Epithelial cell of proximal tubule (primary cell): ENCODE measurements at regions not wholly inside any gene's neighbourhood (a gene's known extent, or its start where the extent isn't known, plus 50 kb on each side); places are given as distances from the start of the nearest gene placed in this dataset.

ENCODE experiments used
- DNase-seq: peaks from one replicate; pipeline ENCODE4 v3.0.0-alpha.2; 2011; ENCODE audit warnings: low read depth
- H3K4me3 ChIP-seq: 2 replicates; pipeline ENCODE4 v1.5.1; 2011; ENCODE audit warnings: low read depth, mild to moderate bottlenecking, low read length
- CTCF ChIP-seq: conservative IDR thresholded peaks from 2 replicates; pipeline ENCODE4 v1.5.1; 2012; ENCODE audit warnings: low read depth, mild to moderate bottlenecking, low read length

- TF ChIP-seq CTCF, result no peak
- DNase-seq, result no peak
- no peak overlapping the region for H3K4me3 ChIP-seq
Measured at GRCh38 chr13:84873951-84874350, 925.3 kb downstream of the SLITRK6 start.

- H3K4me3 ChIP-seq, result no peak overlapping the region
- peak; percentile 40 for TF ChIP-seq CTCF
- no peak for DNase-seq
Measured at GRCh38 chr13:84870190-84870589, 929.0 kb downstream of the SLITRK6 start.

- no peak for TF ChIP-seq CTCF
- DNase-seq, result peak; percentile 13
- H3K4me3 ChIP-seq, result no peak overlapping the region
Measured at GRCh38 chr13:84867246-84867645, 932.0 kb downstream of the SLITRK6 start.

- H3K4me3 ChIP-seq, result no peak overlapping the region
- TF ChIP-seq CTCF, result no peak
- peak; percentile 50 for DNase-seq
Measured at GRCh38 chr13:84865783-84866221, 933.4 kb downstream of the SLITRK6 start.

GRCh38 chr13:84864341-84864740, 934.9 kb downstream of the SLITRK6 start:
- DNase-seq, result no peak
- no peak for TF ChIP-seq CTCF
- no peak overlapping the region for H3K4me3 ChIP-seq

GRCh38 chr13:84847107-84847506, 952.1 kb downstream of the SLITRK6 start:
- no peak for TF ChIP-seq CTCF
- no peak for DNase-seq
- H3K4me3 ChIP-seq, result no peak overlapping the region

- no peak for DNase-seq
- no peak for TF ChIP-seq CTCF
- no peak overlapping the region for H3K4me3 ChIP-seq
Measured at GRCh38 chr13:84845907-84846619, 953.2 kb downstream of the SLITRK6 start.
